ENCODE measurements at regions not wholly inside any gene's neighbourhood (a gene's known extent, or its start where the extent isn't known, plus 50 kb on each side); places are given as distances from the start of the nearest gene placed in this dataset.

DNA sequence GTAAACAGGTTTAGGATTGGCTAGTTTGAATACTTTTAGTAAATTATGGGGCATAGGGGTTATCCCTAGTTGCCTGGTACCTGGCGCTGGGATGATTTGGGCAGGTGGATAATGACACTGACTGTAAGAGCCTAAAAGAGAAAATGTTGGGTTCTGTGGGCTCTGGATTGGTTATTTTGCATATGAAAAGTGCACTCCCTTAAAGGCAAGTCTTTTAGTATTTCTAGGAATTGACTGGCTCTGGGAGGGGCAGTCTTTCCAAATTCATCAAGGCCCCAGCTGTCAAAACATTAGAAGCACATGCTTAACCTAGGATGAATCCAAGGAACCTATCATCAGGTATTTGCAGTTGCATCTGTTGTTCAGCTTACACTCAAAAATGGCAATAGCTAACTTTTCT, 454.6 kb upstream of the SORCS1 start:
- no peak for DNase-seq

DNA sequence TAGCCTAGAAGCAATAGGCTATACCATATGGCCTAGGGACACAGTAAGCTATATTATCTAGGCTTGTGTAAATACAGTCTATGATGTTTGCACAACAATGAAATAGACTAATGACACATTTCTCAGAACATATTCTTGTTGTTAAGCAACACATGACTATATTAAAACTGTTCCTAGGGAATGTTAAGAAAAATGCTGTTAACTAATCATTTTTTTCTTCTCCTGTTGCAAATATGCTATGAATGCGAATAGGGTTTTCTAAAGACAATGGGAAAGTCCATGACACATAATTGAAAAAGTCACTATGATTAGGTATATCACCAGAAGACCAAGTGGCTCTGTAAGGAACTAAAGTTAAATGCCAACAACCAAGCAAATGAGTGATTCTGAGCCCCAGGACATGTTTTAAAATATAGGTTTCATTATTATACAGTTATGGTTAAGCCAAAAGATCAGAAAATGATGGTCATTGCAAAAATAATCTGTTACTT, 454.0 kb upstream of the SORCS1 start:
- no peak for DNase-seq

DNA sequence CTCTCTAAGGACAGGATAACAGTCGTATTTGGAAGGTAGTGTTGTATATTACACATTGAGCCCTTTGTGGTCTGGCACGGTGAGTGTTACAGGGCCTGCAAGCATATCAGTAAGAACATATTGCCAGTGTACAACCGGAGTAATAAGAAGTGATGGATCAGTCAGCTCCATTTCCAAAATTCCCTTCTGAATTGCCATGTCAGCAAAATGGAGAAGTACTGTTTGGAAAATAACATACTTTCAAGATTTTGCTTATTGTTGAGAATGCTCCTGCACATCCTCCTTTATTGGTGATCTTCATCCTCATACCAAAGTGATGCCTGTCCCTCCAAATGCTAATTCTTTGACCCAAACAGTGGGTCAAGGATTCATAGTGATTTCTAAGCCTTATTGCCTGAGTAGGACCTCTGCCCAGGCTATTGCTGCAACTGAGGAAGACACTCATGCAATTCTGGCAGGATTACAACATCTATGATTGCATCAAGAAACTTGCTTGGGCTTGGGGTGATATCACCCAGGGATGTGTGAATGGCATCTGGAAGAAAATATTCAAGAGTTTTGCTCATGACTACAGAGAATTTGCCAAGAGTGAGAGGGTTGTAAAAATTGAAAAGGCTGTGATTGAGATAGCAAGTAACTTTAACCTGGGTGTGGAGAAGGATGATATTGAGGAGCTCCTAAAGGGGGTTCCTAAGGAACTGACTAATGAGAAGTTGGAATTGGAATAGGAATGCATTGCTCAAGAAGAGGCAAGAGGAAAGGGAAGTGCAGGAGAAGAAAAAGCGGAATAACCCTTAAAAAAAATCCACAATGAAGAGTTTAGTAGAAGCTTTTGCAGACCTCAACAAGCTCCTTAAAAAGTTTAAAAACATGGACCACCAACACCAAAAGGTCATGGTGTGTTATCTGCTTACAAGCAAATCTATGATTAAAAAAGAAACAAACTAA, 452.2 kb upstream of the SORCS1 start:
- no peak for DNase-seq

DNA sequence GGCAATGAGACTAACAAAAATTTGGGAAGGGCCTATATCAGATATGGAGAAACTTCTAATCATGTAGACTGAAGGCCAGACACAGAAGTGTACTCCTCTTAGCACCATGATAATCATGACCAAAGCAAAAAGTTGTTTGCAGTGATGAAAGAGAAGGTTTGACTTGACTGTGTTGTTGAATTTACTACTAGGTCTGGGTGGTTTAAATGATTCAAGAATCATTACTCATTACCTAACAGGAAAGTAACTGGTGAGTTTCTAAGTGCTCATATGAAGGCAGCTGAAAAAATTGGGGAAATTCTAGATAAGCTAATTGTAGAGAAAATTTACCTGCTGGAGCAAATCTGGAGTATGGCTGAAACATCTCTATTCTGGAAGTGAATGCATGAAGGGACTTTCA, 451.5 kb upstream of the SORCS1 start:
- DNase-seq, result no peak

DNA sequence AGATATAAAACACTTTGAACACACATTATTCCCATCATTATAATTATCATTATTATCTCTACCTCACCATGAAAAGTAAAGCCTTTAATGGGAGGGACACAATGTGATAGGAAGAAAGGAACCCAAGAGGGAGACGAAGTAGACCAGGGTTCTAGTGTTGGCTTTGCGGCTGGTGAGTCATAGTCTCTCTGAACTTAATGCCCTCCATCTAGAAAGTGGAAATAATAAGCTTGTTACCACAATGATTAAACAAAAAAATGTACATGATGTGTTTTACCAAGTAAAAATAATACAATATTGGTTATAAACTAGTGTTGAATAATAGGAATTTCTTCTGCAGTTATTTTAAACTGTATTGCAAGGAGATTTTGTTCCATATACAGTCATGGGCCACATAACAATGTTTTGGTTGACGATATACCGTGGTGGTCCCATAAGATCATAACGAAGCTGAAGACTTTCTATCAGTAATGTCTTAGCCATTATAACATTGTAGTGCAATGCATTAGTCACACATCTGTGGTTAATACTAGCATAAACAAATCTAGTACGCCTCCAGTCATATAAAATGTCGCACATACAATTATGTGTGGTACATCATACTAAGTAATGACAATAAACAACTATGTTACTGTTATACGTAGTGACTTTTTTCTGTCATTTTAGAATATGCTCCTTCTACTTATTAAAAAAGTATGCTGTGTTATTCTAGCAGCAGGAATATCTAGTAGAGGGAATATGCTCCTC, 450.6 kb upstream of the SORCS1 start:
- DNase-seq, result no peak

DNA sequence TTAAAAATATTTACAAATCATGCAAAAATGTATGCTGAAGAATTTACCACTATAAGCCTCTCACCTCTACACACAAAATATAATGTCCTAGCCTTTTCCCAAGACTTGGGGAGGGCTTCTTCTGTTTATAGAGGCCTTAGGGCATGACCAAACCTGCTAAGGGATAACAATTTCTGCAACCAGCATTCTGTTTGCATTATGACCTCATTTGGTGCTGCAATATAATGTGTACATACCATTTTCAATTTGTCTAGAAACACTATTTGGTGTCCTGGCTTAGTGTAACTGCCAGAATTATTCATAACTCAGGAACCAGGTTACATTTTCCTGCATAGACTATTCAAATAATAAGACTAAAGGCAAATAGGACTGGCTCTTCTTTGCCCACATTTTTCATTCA, 446.6 kb upstream of the SORCS1 start:
- DNase-seq, result no peak

DNA sequence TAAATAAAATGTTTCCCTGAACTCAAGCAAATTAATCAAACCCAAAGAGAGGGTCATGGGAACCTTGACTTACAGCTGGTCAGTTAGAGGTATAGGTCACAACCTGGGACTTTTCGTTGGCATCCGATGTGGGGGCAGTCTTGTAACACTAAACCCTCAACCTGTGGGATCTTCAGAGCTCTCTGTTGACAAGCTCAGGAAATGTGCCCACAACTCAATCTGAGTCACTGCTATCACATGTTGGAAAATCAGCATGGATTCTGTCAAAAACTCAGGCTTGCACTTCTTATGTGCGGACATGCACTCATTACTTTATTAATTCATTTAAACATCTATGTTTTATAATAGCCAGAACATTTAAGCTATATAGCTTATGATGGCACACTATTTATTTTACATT, 424.6 kb upstream of the SORCS1 start:
- no peak for DNase-seq

DNA sequence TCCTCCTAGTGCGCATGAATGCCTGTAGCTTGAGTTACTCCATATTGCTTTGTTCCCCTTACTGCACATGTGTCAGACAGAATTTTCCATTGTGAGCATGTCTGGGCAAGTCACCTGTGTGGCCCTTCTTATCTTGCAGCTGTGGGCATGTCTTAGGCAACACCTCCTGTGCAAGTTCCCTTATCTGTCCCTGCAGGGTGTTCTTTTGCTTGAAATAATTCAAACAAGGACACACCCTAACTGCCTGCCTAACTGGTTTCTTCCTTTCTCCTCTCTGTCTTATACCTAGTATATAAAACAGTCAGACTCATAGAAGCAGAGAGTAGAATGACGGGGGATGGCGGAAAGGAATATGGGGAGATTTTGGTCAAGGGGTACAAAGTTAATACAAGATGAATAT, 421.1 kb upstream of the SORCS1 start:
- DNase-seq, result no peak

DNA sequence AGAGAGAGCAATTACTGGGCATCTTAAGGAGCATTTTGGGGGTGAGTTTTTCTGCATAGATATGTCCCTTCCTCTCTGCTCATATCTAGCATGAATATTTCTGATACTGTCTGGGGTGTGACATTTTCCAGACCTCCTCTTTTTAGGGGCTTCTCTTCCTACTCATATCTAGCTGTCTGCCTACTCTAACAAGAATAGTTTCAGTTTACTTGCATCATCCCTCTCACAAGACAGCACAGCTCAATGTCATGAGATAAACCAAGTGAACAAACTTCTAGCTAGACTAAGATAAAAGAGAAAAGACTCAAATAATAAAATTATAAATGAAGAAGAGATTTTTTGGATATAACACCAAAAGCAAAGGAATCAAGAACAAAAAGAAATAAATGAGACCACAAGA, 419.5 kb upstream of the SORCS1 start:
- no peak for DNase-seq

DNA sequence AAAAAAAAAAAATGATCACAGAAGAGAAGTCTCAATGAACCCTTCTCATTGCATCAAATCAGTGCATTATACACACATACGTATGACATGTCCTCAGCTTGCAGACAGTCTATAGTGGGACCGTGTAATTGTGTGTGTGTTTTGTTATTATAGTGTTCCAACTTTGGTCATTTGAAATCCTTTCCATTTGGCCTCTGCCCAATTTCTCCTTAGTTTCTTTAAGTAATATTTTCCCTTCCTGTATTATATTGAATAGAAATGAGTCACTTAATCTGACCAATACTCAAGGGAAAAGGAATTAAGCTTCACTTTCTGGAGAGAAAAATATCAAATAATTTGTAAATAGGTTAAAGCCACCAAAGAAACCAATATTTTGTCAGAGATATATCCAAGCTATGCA, 415.5 kb upstream of the SORCS1 start:
- no peak for DNase-seq

DNA sequence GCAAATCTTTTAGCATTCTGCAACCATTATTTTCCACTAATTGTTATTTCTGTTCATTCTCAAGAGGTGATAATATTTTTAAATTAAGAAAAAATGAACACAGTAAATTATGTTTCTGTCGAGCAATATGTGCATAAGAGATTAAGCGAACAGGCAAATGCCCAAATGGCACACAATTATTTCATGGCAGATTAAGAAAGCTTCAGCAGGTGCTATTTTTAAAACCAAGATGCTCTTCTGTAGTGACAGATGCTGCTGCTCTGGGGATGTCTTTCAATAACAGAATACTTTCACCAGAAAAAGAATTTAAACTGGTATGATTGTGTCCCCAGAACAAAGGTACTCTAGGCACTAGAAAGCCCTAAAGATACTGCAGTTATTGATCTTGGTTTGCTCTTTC, 412.7 kb upstream of the SORCS1 start:
- no peak for DNase-seq

DNA sequence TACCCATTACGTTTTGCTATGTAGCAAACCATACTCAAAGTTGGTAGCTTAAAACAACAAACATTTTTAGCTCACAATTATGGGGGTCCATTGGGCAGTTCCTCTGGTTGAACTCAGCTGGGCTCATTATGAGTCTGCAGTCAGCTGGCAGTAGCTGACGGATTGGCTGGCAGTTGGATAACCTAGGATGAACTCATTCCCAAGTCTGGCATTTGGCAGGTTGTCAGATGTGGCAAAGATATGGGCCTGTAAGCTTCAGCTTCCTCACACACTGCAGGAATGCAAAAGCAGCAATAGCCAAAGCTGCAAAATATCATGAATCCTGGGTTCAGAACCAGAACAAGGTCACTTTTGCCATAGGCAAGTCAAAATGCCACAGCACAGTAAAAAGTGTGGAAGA, 412.2 kb upstream of the SORCS1 start:
- DNase-seq, result no peak

DNA sequence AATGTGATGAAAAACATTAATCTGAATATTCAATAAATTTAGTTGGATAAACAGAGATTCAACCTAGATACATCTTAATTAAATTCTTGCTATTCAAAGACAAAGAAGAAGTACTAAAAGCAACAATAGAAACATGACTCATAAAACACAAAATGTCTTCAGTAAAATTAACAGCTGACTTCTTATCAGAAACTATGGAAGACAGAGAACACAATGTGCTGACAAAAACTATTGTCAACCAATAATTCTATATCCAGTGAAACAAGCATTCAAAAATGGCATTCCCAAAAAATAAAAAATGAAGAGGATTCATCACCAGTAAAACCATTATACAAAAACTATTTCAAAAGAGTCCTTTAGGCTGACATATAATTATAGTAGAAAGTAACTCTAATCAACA, 400.5 kb upstream of the SORCS1 start:
- no peak for DNase-seq

DNA sequence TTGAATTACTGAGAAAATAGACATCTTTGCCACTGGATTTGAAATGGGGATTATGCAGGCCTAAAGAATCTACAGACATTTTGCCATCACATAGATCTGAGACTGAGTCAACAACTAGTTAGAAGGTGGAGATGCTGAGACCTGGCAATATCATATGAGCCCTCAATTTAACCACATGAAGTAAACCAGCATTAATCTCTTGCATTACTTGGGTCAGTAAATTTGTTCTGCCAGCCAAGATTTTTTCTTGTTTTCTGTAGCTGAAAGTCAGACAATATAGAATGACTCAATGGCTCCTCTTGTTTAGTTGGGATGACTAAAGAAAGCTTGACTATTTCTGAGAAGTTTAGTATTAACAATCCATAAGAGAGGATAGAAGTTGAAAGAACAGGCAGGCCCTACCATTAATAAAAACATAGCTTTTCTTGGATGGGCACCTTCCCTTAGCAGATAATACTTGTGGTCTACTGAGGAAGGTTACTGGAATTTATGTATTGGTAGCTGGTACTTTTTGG, 396.7 kb upstream of the SORCS1 start:
- DNase-seq, result no peak

DNA sequence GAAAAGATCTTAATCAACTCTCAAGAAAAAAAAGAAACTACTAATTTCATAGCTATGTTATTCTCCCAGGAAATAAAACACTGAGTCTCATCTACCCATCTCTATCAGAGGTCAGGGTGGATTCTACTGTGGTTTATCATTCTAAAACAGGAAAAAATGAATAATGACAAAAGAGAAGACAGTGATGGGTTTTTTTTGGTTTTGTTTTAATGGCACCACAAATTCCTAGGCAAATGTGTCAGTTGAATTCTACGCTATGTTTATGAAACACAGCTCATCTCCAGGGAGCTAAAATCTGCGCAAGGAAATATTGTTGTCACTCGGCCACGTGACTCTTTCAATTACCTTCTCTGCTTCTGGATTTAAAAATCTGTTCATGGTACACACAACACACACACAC, 393.4 kb upstream of the SORCS1 start:
- DNase-seq, result no peak

DNA sequence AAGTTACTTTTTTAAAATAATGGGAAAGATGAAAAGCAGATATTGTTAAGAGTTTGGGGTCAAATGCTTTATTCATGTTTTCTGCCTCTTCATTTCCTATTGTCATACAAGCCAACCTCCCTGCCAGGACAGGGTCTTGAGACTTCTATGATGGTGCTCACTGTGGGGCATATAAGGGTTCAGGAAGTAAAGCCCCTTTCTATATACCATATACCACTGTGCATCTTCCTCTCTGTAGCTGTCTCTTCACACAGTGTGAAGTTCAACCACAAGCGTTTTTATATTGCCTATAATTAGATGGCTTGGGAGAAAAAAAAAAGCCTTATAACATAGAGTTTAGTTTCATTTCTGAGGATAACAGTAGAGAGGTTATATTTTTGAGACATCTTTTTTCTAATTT, 389.8 kb upstream of the SORCS1 start:
- no peak for DNase-seq

DNA sequence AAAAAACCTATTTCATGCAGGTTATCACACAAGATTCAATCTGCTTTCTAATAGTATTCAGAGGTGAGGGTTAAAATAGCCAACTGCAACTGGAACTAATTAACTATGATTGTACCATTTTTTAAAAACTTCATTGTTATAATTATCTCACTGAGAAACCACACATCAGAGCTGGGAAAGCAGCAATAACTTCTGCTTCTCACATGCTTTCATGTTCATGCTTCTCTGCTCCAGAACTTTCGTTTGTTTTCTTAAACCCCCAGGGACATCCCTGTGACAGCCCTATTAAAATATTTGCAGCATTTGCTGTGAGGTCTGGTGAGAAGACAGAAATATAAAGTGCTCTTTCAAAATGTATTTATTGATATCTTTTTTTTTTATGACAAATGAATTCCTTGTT, 389.0 kb upstream of the SORCS1 start:
- DNase-seq, result no peak

DNA sequence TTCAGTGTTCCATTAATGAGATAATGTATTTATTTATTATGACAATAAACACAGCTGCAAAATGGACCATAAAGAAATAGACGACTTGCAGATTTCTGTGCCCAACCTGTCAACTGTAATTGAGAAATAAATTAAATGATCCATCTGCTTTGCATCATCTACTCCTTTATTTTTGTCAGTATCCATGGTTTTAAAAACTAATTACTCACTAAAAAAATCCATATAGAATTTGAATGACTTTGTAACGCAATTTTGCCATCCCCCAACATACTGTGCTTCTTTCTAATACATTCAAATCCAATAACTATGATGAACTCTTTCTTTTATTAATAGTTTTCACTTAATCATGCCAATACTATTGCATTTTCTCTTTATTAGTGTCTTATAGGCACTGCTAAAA, 388.5 kb upstream of the SORCS1 start:
- DNase-seq, result no peak

DNA sequence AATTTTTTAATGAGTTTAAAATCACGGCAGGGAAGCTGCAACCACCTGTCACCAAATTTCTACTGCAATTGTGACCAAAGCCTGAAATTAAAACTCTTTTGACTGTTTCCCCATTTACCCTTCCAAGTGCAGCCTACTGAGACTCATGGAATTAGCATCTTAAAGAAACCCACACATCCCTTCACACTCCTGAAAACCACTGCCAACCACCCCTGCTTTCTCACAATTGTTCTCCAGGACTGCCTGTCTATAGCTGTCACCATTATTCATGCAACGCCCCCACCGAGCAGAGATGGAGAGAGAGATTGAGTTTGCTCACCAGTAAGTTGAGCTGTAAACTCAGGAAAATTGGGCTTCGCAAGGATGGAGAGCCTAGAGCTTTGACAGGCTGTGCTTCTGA, 383.8 kb upstream of the SORCS1 start:
- no peak for DNase-seq

DNA sequence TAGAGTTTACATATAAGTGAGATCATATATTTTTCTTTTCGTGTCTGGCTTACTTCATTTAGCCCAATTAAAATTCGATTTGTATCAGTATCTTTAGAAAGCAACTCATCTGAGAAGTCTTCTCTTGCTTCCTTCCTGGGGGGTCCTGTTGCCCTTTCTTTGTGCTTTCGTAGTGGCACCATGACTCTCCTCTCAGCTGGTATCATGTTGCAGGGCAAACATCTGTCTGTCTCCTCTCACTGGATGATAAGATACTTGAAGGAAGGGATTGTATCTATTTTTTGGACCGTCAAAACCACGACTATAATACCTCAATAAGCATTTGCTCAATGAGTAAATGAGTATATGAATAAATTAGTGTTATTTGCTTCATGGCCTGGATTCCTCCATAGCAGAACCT, 382.5 kb upstream of the SORCS1 start:
- no peak for DNase-seq

DNA sequence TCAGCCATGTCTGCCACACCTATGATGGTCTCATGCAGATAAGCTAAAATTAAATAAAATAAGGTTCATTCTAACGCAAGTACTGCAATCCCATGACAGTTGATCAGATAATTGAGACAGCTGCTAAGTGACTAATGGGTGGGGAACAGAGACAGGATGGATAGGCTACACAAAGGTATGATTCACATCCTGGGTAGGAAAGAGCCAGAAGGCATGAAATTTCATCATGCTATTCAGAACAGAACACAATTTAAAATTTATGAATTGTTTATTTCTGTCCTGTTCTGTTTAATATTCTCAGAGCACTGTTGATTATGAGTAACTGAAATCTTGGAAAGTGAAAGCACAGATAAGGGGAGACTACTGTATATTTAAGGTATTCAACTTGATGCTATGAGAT, 381.8 kb upstream of the SORCS1 start:
- no peak for DNase-seq

DNA sequence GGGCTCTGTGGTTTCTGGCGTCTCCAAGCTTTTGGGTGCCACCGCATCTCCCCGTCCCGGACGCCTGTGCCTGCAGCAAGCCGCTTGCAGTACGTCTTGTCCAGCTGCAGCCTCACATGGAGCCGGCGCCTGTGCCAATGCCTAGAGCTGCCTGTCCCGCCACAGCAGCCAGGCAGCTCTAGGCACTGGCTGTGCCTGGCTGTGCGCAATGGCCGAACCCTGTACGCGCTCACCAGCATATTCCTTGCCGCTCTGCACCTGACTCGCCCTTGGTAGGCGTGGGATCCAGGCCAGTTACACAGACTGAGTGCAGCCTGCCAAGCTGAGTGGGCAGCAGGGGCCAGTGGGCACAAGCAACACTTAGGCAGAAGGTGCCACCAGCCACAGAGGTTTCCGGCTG, 381.2 kb upstream of the SORCS1 start:
- DNase-seq, result no peak

DNA sequence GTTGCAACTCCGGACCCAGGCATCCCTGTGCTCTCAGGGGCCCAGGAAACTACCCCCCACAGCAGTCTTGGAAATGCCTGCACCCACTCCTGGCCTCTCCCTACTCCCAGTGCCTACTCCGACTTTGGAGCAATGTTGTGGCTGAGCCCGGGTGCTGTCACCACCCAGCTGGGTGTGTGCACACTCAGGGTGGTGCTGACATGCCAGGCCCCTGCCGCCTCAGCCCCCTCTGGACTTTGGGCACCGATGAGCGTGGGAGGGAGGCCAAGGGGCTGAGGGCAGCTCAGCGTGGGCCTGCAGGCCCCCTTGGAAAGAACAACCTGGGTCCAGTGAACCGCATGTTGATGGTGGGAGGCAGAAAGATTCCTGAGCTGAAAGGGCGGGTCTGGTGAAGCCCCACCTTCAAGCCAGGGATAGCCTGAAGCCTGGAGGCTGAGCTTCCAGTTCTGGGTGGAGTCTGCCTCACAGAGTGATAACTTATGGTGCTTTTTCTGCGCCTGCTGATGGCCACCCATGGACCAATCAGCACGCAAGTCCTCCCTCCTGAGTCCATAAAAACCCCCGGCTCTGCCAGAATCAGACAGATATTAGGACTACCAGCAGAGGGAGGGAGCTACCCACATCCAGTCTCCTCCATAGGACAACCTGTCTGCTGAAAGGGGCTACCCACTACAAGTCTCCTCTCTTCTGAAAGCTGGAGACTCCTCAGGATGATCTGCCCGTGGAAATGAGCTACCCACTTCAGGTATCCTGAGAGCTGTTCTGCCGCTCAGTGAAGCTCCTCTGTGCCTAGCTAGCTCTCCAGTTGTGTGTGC, 380.4 kb upstream of the SORCS1 start:
- no peak for DNase-seq
